ENCODE measurements at regions not wholly inside any gene's neighbourhood (a gene's known extent, or its start where the extent isn't known, plus 50 kb on each side); places are given as distances from the start of the nearest gene placed in this dataset.

DNA sequence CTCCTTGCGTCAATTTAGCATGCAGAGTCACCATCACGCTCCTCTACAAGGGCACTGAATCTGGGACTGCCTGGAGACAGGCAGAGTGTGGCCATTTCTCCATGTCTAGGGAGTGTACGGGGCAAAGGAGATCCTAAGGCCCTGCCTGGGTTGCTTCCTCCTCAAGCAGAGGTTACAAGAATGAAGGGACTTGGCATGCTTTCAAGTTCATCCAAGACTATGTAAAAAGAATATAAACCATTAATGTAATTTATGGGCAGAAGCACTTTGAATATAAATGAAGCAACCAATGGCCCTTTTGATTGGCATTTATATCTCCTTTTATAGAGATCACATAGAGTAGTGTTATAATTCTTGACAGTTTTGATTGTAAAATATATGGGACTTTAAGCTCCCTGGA lies 137.5 kb downstream of the BTBD3 start:
- TF ChIP-seq, protein P1, sequence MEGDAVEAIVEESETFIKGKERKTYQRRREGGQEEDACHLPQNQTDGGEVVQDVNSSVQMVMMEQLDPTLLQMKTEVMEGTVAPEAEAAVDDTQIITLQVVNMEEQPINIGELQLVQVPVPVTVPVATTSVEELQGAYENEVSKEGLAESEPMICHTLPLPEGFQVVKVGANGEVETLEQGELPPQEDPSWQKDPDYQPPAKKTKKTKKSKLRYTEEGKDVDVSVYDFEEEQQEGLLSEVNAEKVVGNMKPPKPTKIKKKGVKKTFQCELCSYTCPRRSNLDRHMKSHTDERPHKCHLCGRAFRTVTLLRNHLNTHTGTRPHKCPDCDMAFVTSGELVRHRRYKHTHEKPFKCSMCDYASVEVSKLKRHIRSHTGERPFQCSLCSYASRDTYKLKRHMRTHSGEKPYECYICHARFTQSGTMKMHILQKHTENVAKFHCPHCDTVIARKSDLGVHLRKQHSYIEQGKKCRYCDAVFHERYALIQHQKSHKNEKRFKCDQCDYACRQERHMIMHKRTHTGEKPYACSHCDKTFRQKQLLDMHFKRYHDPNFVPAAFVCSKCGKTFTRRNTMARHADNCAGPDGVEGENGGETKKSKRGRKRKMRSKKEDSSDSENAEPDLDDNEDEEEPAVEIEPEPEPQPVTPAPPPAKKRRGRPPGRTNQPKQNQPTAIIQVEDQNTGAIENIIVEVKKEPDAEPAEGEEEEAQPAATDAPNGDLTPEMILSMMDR (IDR thresholded peaks at IDR 0.05): no peak
- no peak for TF ChIP-seq SOX15 (CRISPR knock-in tag; IDR thresholded peaks at IDR 0.05)
- TF ChIP-seq, protein P2, sequence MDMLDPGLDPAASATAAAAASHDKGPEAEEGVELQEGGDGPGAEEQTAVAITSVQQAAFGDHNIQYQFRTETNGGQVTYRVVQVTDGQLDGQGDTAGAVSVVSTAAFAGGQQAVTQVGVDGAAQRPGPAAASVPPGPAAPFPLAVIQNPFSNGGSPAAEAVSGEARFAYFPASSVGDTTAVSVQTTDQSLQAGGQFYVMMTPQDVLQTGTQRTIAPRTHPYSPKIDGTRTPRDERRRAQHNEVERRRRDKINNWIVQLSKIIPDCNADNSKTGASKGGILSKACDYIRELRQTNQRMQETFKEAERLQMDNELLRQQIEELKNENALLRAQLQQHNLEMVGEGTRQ (CRISPR knock-in tag; IDR thresholded peaks at IDR 0.05): no peak

All from WTC11 (cell line).